ENCODE measurements at regions not wholly inside any gene's neighbourhood (a gene's known extent, or its start where the extent isn't known, plus 50 kb on each side); places are given as distances from the start of the nearest gene placed in this dataset.
"Not testable (repeated sequence)": the region's sequence is repeated elsewhere in the genome, so short reads cannot be mapped to it uniquely, and the experiment has no call there.

DNA sequence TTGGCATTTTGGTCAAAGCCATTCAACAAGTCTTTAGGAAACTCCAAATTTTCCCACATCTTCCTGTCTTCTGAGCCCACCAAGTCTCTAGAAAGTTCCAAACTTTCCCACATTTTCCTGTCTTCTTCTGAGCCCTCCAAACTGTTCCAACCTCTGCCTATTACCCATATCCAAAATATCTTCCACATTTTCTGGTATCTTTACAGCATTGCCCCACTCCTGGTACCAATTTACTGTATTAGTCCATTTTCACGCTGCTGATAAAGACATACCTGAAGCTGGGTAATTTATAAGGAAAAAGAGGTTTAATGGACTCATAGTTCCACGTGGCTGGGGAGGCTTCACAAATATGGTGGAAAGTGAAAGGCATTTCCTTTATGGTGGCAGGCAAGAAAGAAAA, 56.1 kb upstream of the GABRA3 start:
- DNase-seq (ENCODE audit: low read depth, low spot score): not testable (repeated sequence)

- no peak for DNase-seq (ENCODE audit: low read depth, low spot score)
These were observed 69.5 kb upstream of the GABRA3 start for GRCh38 chrX:152520653-152521052.

DNA sequence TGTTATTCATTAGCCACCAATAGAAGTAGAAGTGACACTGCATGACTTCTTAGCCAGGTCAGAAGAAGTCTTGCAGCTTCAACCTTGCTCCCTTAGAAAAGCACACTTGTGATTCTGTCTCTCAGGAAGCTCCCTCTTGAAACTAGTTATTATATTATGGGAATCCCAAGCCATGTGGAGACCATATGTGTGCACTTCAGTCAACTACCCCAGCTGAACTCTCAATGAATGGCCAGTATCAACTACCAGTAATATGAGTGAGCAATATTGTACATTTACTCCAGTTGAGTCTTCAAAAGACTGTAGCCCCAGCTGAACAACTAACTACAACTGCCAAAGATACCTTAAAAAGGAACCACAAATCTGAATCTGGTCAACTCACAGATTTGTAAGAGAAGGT, 77.1 kb upstream of the GABRA3 start:
- DNase-seq (ENCODE audit: low read depth, low spot score): no peak

- peak; percentile 4 for DNase-seq (ENCODE audit: low read depth, low spot score)
These were observed 79.9 kb upstream of the GABRA3 start for GRCh38 chrX:152530967-152531366.

DNA sequence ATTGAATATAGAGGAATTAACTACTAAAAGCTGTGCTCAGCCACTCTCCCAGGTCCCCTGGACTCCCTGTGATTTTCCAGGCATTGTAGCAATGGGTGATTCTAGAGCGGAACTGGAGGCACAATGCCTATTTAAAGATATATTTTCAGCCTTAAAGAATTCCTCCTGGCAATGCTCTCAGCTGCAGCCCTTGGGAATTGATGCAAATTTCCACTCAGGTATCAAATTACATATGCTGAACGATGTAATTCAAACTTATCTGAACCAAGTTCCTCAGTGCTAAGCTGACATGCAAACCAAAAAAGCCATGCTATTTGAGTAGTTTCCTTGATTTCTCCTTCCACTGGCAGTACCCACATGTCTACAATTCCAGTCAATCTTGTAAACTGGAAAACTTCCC, 86.3 kb upstream of the GABRA3 start:
- peak; percentile 3 for DNase-seq (ENCODE audit: low read depth, low spot score)

DNA sequence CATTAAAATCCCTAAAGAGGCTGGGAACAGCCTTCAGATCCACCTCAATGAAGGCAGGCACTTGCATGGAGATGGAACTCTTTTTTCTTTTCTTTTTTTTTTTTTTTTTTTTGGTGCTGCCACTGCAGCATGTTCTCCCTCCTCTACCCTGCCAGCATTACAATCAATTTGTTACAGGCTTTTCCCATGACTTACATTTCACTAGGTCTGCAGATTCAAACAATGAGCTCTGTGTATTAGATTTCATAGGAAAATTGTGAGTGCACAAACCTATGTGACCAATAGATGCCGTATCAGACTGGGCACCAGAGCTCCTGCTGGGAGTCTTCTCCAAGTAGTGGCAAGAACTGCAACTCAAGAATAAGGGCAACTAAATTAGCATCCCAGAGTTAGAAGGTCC, 63.8 kb upstream of the GABRQ start:
- no peak for DNase-seq (ENCODE audit: low read depth, low spot score)

GRCh38 chrX:152575331-152575730, 62.4 kb upstream of the GABRQ start:
- DNase-seq (ENCODE audit: low read depth, low spot score): peak; percentile 68

- DNase-seq (ENCODE audit: low read depth, low spot score): not testable (repeated sequence)
These were observed 50.2 kb upstream of the GABRQ start for GRCh38 chrX:152587523-152587922.
